HG02642 (cell line): ENCODE measurements at regions not wholly inside any gene's neighbourhood (a gene's known extent, or its start where the extent isn't known, plus 50 kb on each side); places are given as distances from the start of the nearest gene placed in this dataset.
A peak's percentile ranks its signal among the peaks of the same experiment; 100 is the strongest.

Source experiments
- ATAC-seq: cut with Tn5 transposase; IDR thresholded peaks from one replicate; pipeline ENCODE4 v1.9.1; 2021; ENCODE audit warnings: mild to moderate bottlenecking; ENCODE audit not compliant: unreplicated experiment, poor library complexity

DNA sequence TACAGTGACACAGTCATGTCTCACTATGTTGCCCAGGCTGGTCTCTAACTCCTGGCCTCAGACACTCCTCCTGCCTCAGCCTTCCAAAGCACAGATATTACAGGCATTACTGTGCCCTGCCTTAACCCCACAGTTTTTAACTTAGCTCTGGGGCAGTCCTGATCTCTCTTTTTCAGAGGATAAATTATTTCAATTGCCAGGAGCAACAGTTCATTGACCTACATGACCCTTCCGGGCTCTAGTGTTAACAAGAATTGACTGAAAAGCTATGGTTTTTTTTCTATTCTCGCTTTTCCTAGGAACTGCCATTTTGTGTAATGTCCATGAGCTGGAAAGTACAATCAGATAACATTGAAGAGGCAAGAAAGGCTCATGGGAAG lies 92.8 kb downstream of the HNRNPLL start:
- ATAC-seq, result no peak

DNA sequence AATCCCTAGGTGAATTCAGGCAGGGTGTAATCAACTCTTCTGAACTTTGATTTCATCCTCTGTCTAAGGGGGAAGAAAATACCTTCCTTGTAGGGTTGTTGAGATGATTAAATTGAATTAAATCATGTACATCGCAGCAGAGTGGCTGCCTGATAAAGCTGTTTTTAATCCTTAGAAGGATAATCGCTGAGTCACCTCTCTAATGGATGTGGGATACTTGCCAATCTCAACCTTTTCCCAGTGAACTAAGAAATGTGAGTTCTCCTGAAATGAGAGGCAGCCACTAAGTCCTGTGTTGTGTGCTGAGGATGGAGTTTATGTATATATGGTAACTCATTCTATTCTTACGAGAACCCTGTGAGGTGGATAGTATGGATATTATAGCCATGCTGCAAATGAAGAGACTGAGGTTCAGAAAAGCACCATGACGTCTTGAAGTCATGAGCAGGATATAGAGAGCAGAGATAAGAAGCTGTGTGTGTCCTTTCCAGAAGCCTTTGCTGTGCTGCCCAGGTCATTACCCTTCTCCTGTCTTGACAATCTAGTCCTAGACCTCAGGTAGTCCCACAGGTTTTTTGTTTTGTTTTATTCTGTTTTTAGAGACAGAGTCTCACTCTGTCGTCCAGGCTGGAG lies 93.3 kb downstream of the HNRNPLL start:
- no peak for ATAC-seq

DNA sequence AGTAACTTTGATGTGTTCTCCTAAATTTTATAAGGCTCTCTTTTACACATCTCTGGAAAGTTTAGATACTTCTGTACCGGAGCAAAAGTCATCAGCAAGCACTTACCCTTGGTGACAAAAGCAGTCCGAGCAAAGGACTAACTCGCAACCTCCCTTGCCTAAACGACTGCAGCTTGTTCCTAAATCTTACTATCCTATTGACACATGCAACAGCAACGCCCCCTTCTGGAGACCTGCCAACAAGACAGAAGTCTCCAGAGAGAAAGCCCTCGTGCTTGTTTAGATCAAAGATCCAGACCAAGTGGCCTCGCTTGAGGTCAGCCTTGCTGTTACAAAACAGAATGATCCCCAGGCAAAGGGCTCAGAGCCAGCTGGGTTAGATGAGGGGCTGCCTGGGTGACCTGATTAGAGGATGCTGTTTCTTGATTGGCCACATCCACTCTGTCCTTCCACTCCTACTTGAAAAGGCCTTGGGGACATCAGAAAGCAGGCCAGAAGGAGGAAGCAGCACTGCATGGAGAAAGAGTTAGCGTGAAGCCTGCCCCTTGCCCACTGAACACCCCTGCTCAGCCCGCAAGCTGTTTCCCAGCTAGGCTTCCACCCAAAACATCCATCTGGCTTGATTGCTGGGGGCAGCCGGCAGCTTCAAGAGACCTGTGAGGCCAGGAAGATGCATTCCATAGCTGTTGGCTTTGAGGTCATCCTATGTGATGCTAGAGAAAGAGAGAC lies 94.3 kb downstream of the HNRNPLL start:
- peak; percentile 80 for ATAC-seq

DNA sequence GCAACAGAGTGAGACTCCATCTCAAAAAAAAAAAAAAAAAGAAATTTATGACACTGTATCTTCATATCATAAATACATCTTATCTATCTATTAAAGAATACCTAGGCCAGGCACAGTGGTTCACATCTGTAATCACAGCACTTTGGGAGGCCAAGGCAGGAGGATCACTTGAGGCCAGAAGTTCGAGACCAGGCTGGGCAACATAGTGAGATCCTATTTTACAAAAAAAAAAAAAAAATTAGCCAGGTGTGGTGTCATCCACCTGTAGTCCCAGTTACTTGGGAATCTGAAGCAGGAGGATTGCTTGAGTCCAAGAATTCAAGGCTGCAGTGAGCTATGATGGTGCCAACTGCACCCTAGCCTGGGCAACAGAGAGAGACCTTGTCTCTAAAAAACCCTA lies 95.0 kb downstream of the HNRNPLL start:
- no peak for ATAC-seq

DNA sequence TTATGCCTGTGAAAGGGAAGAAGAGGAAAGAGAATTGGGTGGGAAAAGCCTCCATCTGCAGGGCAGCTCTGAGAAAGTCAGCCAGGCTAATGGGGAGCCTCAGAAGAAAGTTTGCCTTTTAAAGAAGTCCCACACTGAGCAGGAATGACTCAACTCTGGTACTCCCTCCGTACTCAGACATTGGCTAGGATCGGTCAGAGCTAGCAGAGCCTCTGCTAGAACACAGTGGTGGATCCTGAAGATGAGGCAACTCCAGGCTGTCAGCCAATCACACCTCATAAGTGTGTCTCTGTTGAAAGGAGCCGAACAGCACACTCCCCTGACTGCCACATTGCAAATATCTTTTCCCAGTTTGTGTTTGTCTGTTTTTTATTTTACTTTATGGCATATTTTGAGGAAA lies 96.9 kb downstream of the HNRNPLL start:
- no peak for ATAC-seq

DNA sequence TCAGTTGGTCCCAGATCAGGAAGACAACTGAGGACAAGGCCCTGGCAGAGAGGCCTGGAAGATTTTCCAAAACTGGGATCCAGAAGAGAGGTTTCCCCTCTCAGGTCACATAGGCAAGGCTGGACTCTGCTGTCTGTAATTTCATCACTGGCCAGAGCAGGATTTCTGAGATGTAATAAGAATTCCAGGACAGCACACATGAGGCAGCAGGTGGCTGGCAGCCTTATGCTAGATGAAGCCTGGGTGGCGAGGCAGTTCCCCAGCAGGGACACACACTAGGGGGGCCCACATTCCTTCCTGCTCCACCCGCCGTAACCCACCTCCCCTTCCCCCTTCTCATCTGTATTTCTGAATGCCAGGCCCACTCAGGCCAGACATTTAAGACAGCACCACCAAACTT lies 98.6 kb downstream of the HNRNPLL start:
- no peak for ATAC-seq

DNA sequence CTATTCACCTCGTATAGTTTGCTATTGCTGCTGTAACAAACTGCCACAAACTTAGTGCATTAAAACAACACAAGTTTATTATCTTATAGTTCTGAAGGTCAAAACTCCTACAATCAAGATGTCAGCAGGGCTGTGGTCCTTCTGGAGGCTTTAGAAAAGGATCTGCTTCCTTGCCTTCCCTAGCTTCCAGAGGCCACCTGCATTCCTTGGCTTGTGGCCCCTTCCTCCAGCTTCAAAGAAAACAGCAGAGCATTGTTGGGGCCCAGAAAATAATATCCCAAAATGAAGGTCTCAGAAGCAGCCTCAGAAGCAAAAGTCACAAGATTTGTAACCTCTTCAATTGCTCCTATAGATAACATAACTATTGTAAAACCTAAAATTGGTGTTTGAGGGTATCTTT lies 100.6 kb downstream of the HNRNPLL start:
- ATAC-seq, result no peak

DNA sequence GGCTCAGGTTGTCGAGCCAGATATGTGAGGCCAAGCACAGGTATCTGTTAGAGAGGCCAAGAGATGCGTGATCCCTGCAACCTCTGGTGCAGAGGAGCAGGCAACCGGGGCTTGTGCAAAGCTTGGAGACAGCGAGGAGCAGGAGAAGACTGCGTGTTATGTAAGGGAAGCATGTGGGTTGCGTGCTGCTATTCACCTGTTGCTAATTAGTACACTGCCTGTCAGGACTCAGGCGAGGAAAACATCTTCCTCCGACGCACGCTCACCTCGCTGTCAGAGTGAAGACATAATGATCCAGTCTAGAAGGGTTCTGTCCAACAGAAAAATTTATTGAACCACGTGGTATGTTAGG lies 102.5 kb downstream of the HNRNPLL start:
- ATAC-seq, result no peak

DNA sequence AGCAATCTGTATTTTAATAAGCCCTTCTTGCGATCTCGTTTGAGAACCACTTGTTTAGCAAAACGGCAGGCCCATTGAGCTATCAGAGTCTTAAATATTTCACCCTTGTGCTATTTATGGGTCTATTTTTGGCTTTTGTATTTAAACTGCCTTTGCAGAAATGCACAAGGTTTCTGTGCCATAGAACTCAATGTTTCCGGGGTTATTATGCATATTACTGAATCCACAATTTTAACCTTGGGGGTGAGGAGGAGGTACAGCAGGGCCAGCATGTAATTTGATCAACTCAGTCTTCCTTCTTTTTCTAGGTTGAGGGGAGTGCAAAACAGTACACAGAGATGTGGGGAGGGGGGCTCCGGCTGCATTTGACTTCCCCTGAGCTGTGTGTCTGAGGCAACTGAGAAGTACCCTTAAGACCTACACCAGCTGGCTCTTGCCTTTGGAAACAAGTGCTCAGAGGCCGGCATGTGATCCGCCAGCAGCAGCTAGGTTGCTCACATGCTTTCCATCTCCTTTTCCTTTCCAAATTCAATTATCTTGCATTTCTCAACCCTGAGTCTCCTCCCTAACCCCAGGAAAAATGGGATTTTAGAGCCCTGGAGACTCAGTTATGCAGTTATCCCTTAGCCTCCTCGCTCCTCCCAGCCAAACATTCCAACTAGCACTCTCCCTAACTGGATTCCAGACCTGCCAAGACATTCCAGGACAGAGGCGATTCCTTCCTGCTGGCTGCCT lies 103.0 kb downstream of the HNRNPLL start:
- no peak for ATAC-seq

DNA sequence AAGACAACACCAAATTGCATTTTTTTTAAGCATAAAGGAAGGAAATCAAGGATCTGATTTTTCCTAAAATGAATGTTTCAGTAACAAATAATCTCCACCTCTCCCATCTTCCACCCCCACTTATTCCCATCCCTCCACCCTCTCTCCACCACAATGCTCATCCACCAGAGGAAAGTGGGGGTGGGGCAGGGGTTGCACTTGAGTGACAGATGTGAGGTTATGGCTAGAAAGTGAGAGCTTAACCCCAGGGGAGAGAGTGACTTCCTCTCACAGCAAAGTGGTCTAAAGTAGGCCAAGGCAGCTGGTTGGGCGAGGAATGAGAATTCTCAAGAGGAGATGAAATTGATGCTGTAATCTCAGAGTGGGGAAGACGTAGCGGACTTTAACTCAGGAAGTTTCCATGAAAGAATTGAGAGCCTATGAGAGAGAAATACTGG lies 104.7 kb downstream of the HNRNPLL start:
- ATAC-seq, result peak; percentile 64

DNA sequence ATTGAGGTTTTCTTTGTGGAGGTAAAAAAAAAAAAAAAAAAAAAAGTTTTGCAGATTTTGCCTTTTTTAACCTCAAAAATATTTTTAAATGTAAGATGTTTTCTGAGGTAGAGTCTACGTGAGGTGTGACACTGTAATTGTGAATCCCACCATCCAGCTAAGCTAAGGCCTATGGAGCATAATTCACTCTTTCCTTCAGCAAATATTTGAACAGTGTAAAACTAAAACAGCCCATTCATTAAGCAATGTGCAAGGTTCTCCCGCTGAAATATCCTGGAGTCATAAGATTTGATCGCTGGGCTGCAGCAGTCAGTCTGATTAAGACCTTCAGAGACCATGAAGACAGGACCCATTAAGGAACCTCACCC lies 105.1 kb downstream of the HNRNPLL start:
- no peak for ATAC-seq

DNA sequence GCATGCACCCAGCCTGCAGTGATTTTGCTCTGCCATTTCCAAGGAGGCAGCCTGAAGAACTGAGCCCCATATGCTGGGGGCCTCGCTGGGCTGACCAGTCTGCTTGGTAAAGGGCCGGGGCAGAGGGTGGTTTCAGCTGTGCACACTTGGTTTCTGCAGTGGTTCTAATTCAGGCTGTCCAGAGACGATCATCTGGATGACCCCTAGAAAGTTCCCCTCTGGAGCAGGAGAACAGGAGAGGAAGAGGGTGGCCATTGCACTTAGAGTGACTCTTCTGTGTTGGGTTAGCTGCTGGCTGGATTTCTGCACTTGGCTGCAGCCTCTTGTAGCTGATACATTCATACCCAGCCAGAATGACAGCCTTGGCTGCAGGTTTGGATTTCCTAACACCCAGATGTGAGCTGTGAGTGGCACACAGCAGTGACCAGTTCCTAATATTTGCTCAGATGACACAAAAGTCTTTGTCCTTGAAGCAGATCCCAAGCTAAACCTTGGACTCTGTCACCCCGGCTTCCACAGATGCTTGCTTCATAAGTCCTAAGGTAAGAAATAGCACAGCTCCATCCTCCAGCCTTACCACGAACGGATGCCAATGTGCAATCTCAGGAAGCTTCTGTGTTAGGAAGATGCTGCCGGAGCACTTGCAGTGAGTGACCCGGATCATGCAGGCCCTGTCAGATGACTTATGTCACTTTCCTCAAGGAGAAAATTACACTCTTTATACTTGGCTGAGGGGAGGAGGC lies 105.6 kb downstream of the HNRNPLL start:
- ATAC-seq, result no peak

DNA sequence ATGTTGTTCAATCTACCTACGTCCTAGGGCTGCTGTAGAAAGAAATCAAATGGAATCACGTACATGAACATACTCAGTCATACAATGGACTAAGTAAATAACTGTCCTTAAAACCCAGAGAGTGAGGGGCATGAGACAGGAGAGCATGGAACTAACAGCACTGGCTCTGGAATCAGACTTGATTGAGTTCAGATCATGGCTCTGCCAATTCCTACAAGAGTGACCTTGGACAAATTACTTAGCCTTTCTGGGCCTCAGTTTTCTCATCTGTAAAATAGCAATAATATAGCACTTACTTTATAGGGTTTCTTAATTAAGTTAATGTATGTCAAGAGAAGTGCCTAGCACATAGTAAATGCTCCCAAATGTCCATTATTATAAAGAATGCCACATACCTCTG lies 106.8 kb downstream of the HNRNPLL start:
- ATAC-seq, result no peak

DNA sequence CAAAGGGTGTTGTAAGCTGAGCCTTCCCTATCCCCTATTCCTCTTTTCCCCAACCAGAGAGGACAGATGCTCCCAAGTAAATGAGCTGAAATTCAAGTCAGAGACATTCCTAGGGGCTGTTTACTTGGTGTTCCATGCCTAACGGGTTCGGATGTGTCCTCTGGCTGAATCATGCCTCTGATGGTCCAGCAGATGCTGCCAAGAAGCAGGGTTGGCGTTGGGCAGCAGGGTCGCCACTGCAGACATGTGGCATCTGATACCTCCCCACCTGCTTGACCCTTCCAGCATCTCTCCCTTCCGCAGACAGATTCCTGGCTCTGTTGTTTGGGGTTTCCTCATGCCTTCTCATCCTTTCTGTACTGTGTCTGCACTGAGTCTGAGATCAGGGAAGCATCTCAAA lies 108.3 kb downstream of the HNRNPLL start:
- ATAC-seq, result no peak

DNA sequence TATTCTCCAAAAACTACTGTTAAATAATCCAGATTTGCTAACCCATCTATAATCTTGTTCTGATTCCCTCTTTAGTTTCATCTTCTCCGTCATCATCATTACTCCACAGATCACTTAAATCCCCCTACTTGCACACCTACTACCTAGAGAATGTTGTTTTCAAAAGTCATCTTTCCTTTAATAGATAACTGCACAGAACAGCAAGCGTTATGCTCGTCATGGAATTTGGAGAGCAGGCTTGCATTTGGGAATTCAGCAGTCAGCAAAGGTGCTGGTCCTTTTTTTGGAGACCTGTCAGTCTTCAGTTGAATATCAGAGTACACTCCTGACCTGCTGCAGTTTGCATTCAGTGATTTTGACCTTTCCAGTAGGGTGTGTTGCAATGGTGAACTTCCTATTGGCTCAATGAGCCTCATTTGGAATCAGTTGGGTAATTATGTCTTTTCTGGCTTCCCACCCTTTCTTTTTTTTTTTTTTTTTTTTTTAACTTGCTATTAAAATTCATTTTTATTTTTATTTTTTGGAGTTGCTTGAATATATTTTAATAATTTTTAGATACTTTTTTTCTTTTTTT lies 110.6 kb downstream of the HNRNPLL start:
- no peak for ATAC-seq

DNA sequence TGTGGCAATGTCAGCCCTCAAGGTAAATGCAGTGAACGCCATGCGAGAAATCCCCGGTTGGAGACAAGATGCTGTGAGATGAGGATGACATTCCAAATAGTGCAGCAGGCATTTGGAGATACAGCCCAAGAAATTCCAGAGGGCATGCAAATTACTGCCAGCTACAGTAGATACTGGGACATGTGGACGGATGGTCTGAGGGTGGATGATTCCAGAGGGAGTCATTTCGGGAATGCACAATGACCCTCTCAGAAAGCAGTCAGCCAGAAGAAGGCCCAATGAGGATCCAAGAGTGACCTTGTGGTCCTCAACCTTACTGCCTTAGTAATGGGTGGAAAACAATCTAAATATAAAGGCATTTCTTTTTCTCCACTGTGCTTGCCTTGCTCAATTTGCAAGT lies 111.3 kb downstream of the HNRNPLL start:
- ATAC-seq, result no peak

DNA sequence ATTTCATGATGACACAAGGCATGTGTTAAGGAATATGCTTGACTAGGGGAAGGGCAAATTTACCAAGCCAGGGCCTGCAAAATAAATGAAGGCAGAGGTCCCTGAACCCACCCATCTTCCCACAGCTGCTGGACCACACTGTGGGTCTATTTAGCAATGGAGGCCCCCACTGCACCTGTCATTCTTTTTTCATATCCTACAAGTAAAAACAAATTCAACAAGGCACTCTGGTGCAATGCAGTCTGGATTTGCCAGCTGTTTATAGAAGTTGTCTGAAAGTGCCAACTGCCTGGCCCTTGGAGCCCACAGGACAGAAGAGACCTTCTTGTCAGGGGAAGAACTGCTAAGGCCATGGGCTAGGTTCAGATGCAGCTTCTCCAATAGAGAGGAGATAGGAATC lies 112.8 kb upstream of the ATL2 start:
- no peak for ATAC-seq

DNA sequence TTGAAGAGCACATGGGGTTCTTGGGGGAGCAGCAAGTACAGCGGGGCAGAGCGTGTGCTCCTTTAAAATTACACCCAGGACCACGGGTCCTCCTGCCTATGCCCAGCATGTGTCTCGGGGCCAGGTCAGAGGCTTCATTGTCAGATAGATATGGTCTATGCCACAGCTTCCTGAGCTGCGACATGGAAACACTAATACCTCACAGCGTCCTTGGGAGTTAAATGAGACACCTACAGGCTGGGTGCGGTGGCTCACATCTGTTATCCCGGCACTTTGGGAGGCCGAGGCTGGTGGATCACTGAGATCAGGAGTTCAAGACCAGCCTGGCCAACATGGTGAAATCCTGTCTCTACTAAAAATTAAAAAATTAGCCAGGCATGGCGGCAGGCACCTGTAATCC lies 110.8 kb upstream of the ATL2 start:
- ATAC-seq, result no peak

DNA sequence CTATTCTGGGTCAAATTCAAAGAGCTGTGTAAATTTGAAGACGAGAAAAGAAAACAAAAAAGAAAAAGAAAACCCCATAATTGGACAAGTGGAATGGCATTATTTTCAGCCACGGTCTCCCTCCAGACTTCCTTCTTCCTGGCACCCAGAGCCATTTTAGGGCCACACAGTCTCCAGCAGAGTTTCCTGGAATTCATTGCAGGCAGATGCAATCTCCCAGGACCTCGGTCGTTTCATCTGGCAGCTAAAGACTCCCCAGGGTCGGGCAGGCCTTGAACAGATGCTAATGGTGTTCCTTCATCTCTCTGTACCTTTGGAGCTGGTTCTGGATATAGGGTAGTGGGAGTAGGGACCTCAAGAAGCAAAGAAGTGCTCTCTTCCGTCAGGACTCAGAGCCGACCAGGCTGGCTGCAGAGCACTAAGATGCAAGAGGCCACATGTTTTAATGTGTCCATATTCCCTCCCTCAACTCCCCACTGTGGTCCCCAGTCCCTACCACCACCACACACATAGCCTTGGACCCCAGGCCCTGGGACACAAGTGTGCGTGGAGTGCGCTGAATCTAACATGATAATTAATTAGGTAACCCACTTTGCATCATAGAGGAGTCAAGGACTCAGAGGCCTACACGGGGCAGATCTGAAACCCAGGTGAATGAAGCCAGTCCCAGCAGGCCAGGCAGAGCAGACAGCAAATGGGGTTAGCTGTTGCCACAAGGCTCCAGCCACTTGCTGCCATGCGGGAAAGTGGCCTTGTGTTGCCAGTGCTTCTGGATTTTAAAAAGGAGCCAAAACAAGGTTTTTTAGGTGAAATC lies 109.3 kb upstream of the ATL2 start:
- no peak for ATAC-seq

DNA sequence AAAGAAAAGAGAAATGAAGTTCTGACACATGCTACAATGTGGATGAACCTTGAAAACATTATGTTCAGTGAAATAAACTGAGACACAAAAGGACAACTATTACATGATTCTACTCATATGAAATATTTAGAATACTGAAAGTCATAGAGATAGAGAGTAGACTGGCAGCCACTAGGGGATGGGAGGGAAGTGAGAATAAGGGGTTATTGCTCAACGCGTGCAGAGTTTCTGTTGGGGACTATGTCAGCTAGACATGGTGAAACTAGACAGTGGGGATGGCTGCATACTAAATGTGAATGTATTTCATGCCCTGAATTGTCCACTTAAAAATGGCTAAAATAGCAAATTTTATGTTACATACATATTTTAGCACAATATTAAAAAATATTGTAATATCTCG lies 108.7 kb upstream of the ATL2 start:
- ATAC-seq, result peak; percentile 94
